ENCODE measurements at regions not wholly inside any gene's neighbourhood (a gene's known extent, or its start where the extent isn't known, plus 50 kb on each side); places are given as distances from the start of the nearest gene placed in this dataset.

DNA sequence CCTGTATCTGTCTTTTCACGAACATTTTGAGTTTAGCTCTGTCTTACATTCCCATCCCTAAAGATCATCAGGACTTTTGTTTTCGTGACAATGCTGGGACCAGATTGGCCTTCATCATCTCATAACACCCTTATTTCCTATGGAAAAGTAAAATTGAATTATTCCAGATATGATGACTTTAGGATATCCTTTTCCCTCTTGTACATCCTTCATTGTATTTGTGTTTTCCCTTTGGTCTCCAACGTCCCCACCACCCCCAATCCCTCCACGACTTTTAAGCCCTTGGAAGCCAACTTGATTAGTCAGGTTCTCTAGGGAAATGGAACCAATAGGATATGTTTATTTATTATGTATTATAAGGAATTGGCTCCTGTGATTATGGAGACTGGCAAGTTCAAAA, 167.6 kb downstream of the ARL4A start:
- Histone ChIP-seq H3K4me2 (ENCODE audit: low read depth, low read length) (no peak overlapping the region), H3K36me3 (replicated peaks; ENCODE audit: insufficient read depth, low read length) (no peaks in the 10 kb centered on the region), H3F3A (ENCODE audit: insufficient read depth, low read length) (no peaks in the 10 kb centered on the region), H3K4me1 (ENCODE audit: low read length) (no peaks in the 10 kb centered on the region), H3K27ac (ENCODE audit: low read length) (no peak overlapping the region), H4K20me1 (ENCODE audit: insufficient read depth, low read length) (no peaks in the 10 kb centered on the region), H3K9ac (ENCODE audit: low read length) (no peak overlapping the region), H3K4me3 (ENCODE audit: low read length) (no peak overlapping the region), H3K79me2 (ENCODE audit: low read length) (no peaks in the 10 kb centered on the region), H3K9me2 (replicated peaks; ENCODE audit: insufficient read depth, low read length) (no peaks in the 10 kb centered on the region), H3K9me3 (replicated peaks; ENCODE audit: insufficient read depth, low read length) (no peaks in the 10 kb centered on the region), H3K27me3 (replicated peaks; ENCODE audit: insufficient read depth, low read length) (no peaks in the 10 kb centered on the region), H2AFZ (ENCODE audit: low read length) (no peak overlapping the region)
- TF ChIP-seq EZH2phosphoT487 (IDR thresholded peaks at IDR 0.05; ENCODE audit: low read length) (no peak), CTCF (IDR thresholded peaks at IDR 0.05; ENCODE audit: low read length) (no peak), EZH2 (optimal IDR thresholded peaks at IDR 0.05; ENCODE audit: low read depth, low read length) (no peak)
- DNase-seq, result no peak

DNA sequence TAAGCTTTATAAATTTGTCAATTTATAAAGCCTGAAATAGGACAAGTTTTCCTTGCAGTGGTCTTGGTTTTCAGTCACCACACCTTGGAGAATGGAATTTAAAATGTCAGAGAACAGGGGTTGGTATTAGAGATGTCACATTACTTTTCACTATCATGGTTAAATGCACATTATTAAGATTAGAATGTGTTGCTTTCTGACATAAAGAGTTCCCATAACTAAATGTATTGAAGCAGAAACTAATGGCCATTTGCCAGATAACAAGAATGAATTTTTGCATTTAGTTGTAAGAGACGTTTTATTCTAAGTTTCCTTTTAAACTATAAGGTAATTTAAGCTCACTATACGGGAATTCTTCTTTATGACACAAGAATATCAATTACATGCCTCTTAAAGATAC, 172.3 kb downstream of the ARL4A start:
- H3K36me3 ChIP-seq (replicated peaks; ENCODE audit: insufficient read depth, low read length), result no peaks in the 10 kb centered on the region
- no peak overlapping the region for H2AFZ ChIP-seq (ENCODE audit: low read length)
- H3F3A ChIP-seq (ENCODE audit: insufficient read depth, low read length), result no peaks in the 10 kb centered on the region
- no peaks in the 10 kb centered on the region for H3K9me2 ChIP-seq (replicated peaks; ENCODE audit: insufficient read depth, low read length)
- H3K4me1 ChIP-seq (ENCODE audit: low read length), result no peaks in the 10 kb centered on the region
- H3K79me2 ChIP-seq (ENCODE audit: low read length), result no peaks in the 10 kb centered on the region
- H3K9ac ChIP-seq (ENCODE audit: low read length), result no peak overlapping the region
- H3K4me2 ChIP-seq (ENCODE audit: low read depth, low read length), result no peak overlapping the region
- DNase-seq, result no peak
- no peak overlapping the region for H3K4me3 ChIP-seq (ENCODE audit: low read length)
- TF ChIP-seq CTCF (IDR thresholded peaks at IDR 0.05; ENCODE audit: low read length), result no peak
- TF ChIP-seq EZH2phosphoT487 (IDR thresholded peaks at IDR 0.05; ENCODE audit: low read length), result no peak
- no peak for TF ChIP-seq EZH2 (optimal IDR thresholded peaks at IDR 0.05; ENCODE audit: low read depth, low read length)
- H3K27ac ChIP-seq (ENCODE audit: low read length), result no peak overlapping the region
- no peaks in the 10 kb centered on the region for H3K9me3 ChIP-seq (replicated peaks; ENCODE audit: insufficient read depth, low read length)
- H3K27me3 ChIP-seq (replicated peaks; ENCODE audit: insufficient read depth, low read length), result no peaks in the 10 kb centered on the region
- no peaks in the 10 kb centered on the region for H4K20me1 ChIP-seq (ENCODE audit: insufficient read depth, low read length)

DNA sequence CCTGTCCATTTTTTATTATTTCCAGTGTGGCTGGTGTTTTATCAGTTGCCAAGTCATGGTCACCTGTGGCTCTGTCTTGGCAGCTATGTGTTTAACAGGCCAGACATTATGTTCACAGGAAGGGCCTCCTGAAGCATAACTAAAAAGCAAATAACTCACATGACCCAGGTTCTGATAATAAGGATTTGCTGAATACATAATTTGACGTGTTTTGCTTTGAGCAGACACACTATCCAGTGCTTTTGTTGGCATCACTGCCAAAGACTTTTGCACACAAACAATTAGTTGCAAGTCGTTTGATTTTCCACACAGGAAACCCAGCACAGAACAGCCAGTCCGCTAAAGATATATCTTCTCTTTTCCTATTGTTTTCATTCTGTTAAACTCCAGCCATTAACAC, 173.6 kb downstream of the ARL4A start:
- no peaks in the 10 kb centered on the region for H3K4me1 ChIP-seq (ENCODE audit: low read length)
- no peak overlapping the region for H3K4me2 ChIP-seq (ENCODE audit: low read depth, low read length)
- H3K79me2 ChIP-seq (ENCODE audit: low read length), result no peaks in the 10 kb centered on the region
- H3K4me3 ChIP-seq (ENCODE audit: low read length), result no peak overlapping the region
- H2AFZ ChIP-seq (ENCODE audit: low read length), result no peak overlapping the region
- H4K20me1 ChIP-seq (ENCODE audit: insufficient read depth, low read length), result no peaks in the 10 kb centered on the region
- no peak overlapping the region for H3K27ac ChIP-seq (ENCODE audit: low read length)
- TF ChIP-seq EZH2phosphoT487 (IDR thresholded peaks at IDR 0.05; ENCODE audit: low read length), result no peak
- TF ChIP-seq CTCF (IDR thresholded peaks at IDR 0.05; ENCODE audit: low read length), result no peak
- no peak for TF ChIP-seq EZH2 (optimal IDR thresholded peaks at IDR 0.05; ENCODE audit: low read depth, low read length)
- no peaks in the 10 kb centered on the region for H3K36me3 ChIP-seq (replicated peaks; ENCODE audit: insufficient read depth, low read length)
- no peak overlapping the region for H3K9ac ChIP-seq (ENCODE audit: low read length)
- no peaks in the 10 kb centered on the region for H3F3A ChIP-seq (ENCODE audit: insufficient read depth, low read length)
- DNase-seq, result no peak
- no peaks in the 10 kb centered on the region for H3K9me2 ChIP-seq (replicated peaks; ENCODE audit: insufficient read depth, low read length)
- no peaks in the 10 kb centered on the region for H3K9me3 ChIP-seq (replicated peaks; ENCODE audit: insufficient read depth, low read length)
- H3K27me3 ChIP-seq (replicated peaks; ENCODE audit: insufficient read depth, low read length), result no peaks in the 10 kb centered on the region
